GM19238 (cell line): ENCODE measurements at regions not wholly inside any gene's neighbourhood (a gene's known extent, or its start where the extent isn't known, plus 50 kb on each side); places are given as distances from the start of the nearest gene placed in this dataset.
"Not testable (repeated sequence)": the region's sequence is repeated elsewhere in the genome, so short reads cannot be mapped to it uniquely, and the experiment has no call there.

Experiments
- DNase-seq: peaks from one replicate; pipeline ENCODE4 v3.0.0; 2011; ENCODE audit warnings: low spot score; ENCODE audit not compliant: insufficient read length

- no peak for DNase-seq
Observed at GRCh38 chr6:15145821-15146220, 100.0 kb upstream of the JARID2 start.

- no peak for DNase-seq
Observed at GRCh38 chr6:15147827-15148226, 98.0 kb upstream of the JARID2 start.

- DNase-seq, result no peak
Observed at GRCh38 chr6:15148356-15148946, 97.4 kb upstream of the JARID2 start.

- DNase-seq, result no peak
Observed at GRCh38 chr6:15150207-15150606, 95.7 kb upstream of the JARID2 start.

GRCh38 chr6:15152700-15153099 is 93.2 kb upstream of the JARID2 start:
- DNase-seq, result no peak

GRCh38 chr6:15153191-15153590 is 92.7 kb upstream of the JARID2 start:
- no peak for DNase-seq

GRCh38 chr6:15157479-15157878 is 88.4 kb upstream of the JARID2 start:
- no peak for DNase-seq

GRCh38 chr6:15158821-15159619 is 86.8 kb upstream of the JARID2 start:
- DNase-seq, result no peak

GRCh38 chr6:15160812-15161211 is 85.1 kb upstream of the JARID2 start:
- DNase-seq, result no peak

GRCh38 chr6:15164855-15165254 is 81.0 kb upstream of the JARID2 start:
- DNase-seq, result not testable (repeated sequence)

GRCh38 chr6:15166121-15166520 is 79.7 kb upstream of the JARID2 start:
- DNase-seq, result no peak

GRCh38 chr6:15170126-15170525 is 75.7 kb upstream of the JARID2 start:
- no peak for DNase-seq

- DNase-seq, result no peak
Observed at GRCh38 chr6:15171026-15171425, 74.8 kb upstream of the JARID2 start.

GRCh38 chr6:15176816-15177370 is 69.0 kb upstream of the JARID2 start:
- no peak for DNase-seq

- DNase-seq, result no peak
Observed at GRCh38 chr6:15183979-15184378, 61.9 kb upstream of the JARID2 start.

- DNase-seq, result peak; percentile 9
Observed at GRCh38 chr6:15184441-15184861, 61.4 kb upstream of the JARID2 start.

GRCh38 chr6:15185111-15185510 is 60.8 kb upstream of the JARID2 start:
- DNase-seq, result not testable (repeated sequence)

GRCh38 chr6:15193451-15193850 is 52.4 kb upstream of the JARID2 start:
- not testable (repeated sequence) for DNase-seq

GRCh38 chr6:15194453-15194852 is 51.4 kb upstream of the JARID2 start:
- DNase-seq, result no peak
